ENCODE measurements at regions not wholly inside any gene's neighbourhood (a gene's known extent, or its start where the extent isn't known, plus 50 kb on each side); places are given as distances from the start of the nearest gene placed in this dataset.
A peak's percentile ranks its signal among the peaks of the same experiment; 100 is the strongest.

- DNase-seq, result no peak
Measured at GRCh38 chr9:81174023-81174422, 515.3 kb downstream of the TLE1 start.

- DNase-seq, result no peak
Measured at GRCh38 chr9:81171689-81172088, 517.7 kb downstream of the TLE1 start.

- DNase-seq, result no peak
Measured at GRCh38 chr9:81162361-81162760, 527.0 kb downstream of the TLE1 start.

- DNase-seq, result no peak
Measured at GRCh38 chr9:81156381-81156780, 533.0 kb downstream of the TLE1 start.

GRCh38 chr9:81150016-81150625 is 539.2 kb downstream of the TLE1 start:
- no peak for DNase-seq

- no peak for DNase-seq
Measured at GRCh38 chr9:81146684-81147337, 542.5 kb downstream of the TLE1 start.

GRCh38 chr9:81146241-81146640 is 543.1 kb downstream of the TLE1 start:
- no peak for DNase-seq

- DNase-seq, result no peak
Measured at GRCh38 chr9:81145331-81145963, 543.9 kb downstream of the TLE1 start.

- DNase-seq, result no peak
Measured at GRCh38 chr9:81141961-81142360, 547.4 kb downstream of the TLE1 start.

GRCh38 chr9:81137976-81138568 is 551.3 kb downstream of the TLE1 start:
- DNase-seq, result no peak

- no peak for DNase-seq
Measured at GRCh38 chr9:81132796-81133195, 556.6 kb downstream of the TLE1 start.

- DNase-seq, result no peak
Measured at GRCh38 chr9:81132318-81132717, 557.0 kb downstream of the TLE1 start.

GRCh38 chr9:81128701-81129100 is 560.6 kb downstream of the TLE1 start:
- no peak for DNase-seq

- no peak for DNase-seq
Measured at GRCh38 chr9:81125446-81126092, 563.8 kb downstream of the TLE1 start.

GRCh38 chr9:81123526-81123925 is 565.8 kb downstream of the TLE1 start:
- no peak for DNase-seq

GRCh38 chr9:81122749-81123148 is 566.6 kb downstream of the TLE1 start:
- DNase-seq, result no peak

- no peak for DNase-seq
Measured at GRCh38 chr9:81119591-81119990, 569.8 kb downstream of the TLE1 start.

- peak; percentile 24 to 32 for DNase-seq
Measured at GRCh38 chr9:81118416-81118815, 570.9 kb downstream of the TLE1 start.

GRCh38 chr9:81116340-81117137 is 572.8 kb downstream of the TLE1 start:
- DNase-seq, result no peak

- peak in 1 of 2 donors; percentile 78 for DNase-seq
Measured at GRCh38 chr9:81113453-81114124, 575.8 kb downstream of the TLE1 start.

- DNase-seq, result peak in 1 of 2 donors; percentile 57
Measured at GRCh38 chr9:81112627-81113452, 576.5 kb downstream of the TLE1 start.
